ENCODE measurements at regions not wholly inside any gene's neighbourhood (a gene's known extent, or its start where the extent isn't known, plus 50 kb on each side); places are given as distances from the start of the nearest gene placed in this dataset.

DNA sequence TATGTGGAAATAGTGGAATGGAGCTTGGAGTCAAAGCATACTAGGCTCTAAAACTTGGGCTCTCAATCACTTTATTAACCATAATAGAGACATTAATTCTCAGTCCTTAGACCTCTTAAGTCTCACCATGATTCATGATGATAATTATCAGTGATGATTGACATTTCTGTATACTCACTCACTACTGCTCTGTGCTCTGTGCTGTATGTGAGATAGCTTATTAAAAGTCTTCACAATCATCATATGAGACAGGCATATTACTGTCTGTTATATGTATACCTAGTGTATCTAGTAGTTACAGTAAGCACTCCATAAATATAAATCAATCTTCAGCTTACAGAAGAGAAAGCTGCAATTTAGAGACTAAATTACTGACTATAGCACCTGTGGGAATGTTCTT lies 236.0 kb upstream of the JAG1 start:
- ATAC-seq = no peak
- Histone ChIP-seq H3K27me3 (no peaks in the 10 kb centered on the region), H3K4me1 (peaks cover 0 to 6% (median 0%) of the 10 kb centered on the region in 3 donors), H3K4me3 (no peak overlapping the region), H3K9me3 (no peaks in the 10 kb centered on the region), H3K27ac (no peak overlapping the region), H3K36me3 (no peaks in the 10 kb centered on the region)
- TF ChIP-seq POLR2AphosphoS5 (IDR thresholded peaks at IDR 0.05) (no peak), EP300 (IDR thresholded peaks at IDR 0.05) (no peak), POLR2A (IDR thresholded peaks at IDR 0.05) (no peak)
- TF ChIP-seq, protein P1, sequence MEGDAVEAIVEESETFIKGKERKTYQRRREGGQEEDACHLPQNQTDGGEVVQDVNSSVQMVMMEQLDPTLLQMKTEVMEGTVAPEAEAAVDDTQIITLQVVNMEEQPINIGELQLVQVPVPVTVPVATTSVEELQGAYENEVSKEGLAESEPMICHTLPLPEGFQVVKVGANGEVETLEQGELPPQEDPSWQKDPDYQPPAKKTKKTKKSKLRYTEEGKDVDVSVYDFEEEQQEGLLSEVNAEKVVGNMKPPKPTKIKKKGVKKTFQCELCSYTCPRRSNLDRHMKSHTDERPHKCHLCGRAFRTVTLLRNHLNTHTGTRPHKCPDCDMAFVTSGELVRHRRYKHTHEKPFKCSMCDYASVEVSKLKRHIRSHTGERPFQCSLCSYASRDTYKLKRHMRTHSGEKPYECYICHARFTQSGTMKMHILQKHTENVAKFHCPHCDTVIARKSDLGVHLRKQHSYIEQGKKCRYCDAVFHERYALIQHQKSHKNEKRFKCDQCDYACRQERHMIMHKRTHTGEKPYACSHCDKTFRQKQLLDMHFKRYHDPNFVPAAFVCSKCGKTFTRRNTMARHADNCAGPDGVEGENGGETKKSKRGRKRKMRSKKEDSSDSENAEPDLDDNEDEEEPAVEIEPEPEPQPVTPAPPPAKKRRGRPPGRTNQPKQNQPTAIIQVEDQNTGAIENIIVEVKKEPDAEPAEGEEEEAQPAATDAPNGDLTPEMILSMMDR (IDR thresholded peaks at IDR 0.05) = no peak

DNA sequence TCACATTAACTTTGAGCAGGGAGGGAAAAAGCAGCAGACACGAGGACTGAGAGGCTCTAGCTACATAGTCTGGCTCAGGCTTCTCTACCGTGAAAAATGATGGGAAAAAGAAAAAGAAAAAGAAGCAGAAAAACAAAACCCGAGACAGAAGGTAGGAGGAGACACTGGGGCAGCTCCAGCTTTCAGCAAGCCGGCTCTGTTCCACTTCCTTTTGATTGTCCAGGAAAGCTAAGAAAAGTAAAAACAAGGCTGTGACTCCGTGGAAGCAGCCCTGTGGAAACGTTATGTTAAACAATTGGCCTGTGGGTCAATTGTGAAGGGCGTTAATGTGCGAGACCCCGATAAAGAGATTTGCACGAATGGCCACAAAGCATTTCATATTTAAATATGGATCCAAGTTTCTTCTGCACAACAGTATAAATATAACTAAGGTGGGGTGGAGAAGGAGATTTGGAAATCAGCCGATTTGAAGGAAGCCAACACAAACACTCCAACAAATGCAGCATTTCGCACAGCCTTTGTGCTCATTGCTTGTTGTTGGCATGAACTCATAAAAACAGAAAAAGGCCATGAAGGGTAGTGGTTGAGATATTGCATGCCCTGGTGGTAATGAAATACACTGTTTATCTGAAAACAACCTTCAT lies 236.9 kb upstream of the JAG1 start:
- H3K27ac ChIP-seq = peak overlapping the region in 3 of 4 donors; percentile 17 to 41 (median 17)
- H3K9me3 ChIP-seq = no peaks in the 10 kb centered on the region
- no peak overlapping the region for H3K4me3 ChIP-seq

DNA sequence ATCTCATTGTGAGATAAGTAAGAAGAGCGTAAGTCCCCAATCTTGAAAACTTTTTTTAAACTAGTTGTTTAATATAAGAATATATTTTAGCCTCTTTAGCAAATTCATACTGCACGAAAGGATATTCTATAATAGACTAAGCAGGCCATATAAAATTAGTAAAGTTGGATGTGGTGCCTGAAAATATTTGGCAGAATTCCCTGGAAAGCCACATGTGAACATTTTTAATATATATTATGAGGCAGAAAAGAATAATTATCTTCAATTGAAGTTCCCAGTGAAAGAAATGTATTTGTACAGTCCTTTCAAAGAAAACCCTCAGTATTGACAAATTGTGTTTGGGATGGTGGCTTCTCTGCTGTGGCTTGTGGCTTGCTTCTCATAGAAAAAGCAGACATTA lies 237.5 kb upstream of the JAG1 start:
- peak overlapping the region in 1 of 4 donors; percentile 17 for H3K27ac ChIP-seq

More for the DNA sequence above, 236.9 kb upstream of the JAG1 start:
- Histone ChIP-seq H3K4me1 (peaks cover 0 to 6% (median 0%) of the 10 kb centered on the region in 3 donors), H3K27me3 (no peaks in the 10 kb centered on the region), H3K36me3 (no peaks in the 10 kb centered on the region)
- WGBS, 2 donors (ENCODE audit: low coverage in 1 of 2) = 28 to 64% methylated on average over 8 to 12 of the region's 12 CpGs
- ATAC-seq = no peak
- TF ChIP-seq, protein P1 (IDR thresholded peaks at IDR 0.05) = peak in 1 of 4 experiments; percentile 8
- TF ChIP-seq POLR2A (IDR thresholded peaks at IDR 0.05) = no peak

DNA sequence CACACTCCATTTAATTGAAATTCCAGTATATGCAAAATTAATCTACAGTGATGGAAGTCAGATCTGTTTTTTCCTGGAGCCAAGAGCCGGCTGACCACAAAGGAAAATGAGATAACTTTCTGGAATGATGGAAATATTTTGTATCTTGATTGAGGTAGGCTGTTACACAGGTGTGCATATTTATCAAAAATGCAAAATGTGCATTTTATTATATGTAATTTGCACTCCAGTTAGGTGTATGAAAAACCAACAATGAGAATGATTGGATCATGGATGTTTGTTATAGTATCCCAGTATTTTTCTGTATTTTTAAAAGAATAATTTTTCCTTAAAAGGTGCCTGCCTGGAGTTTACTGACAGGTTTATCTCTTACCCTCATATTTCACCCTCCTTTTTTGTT lies 242.0 kb upstream of the JAG1 start:
- H3K4me3 ChIP-seq = no peak overlapping the region
- TF ChIP-seq POLR2AphosphoS5 (IDR thresholded peaks at IDR 0.05) (no peak), EP300 (IDR thresholded peaks at IDR 0.05) (no peak), POLR2A (IDR thresholded peaks at IDR 0.05) (no peak)
- TF ChIP-seq, protein P1 (IDR thresholded peaks at IDR 0.05) = no peak
- H3K27ac ChIP-seq = no peak overlapping the region
- no peaks in the 10 kb centered on the region for H3K9me3 ChIP-seq
- WGBS, 2 donors (ENCODE audit: low coverage in 1 of 2) = 42 to 48% methylated on average over 1 of the region's 1 CpG
- H3K36me3 ChIP-seq = no peaks in the 10 kb centered on the region
- H3K4me1 ChIP-seq = no peaks in the 10 kb centered on the region
- no peaks in the 10 kb centered on the region for H3K27me3 ChIP-seq
- no peak for ATAC-seq

More for the DNA sequence above, 237.5 kb upstream of the JAG1 start:
- WGBS, 2 donors (ENCODE audit: low coverage in 1 of 2) = 68% methylated on average over 2 of the region's 2 CpGs
- Histone ChIP-seq H3K36me3 (no peaks in the 10 kb centered on the region), H3K4me1 (peaks cover 0 to 6% (median 0%) of the 10 kb centered on the region in 3 donors), H3K4me3 (no peak overlapping the region), H3K27me3 (no peaks in the 10 kb centered on the region), H3K9me3 (no peaks in the 10 kb centered on the region)
- TF ChIP-seq EP300 (IDR thresholded peaks at IDR 0.05) (no peak), POLR2A (IDR thresholded peaks at IDR 0.05) (no peak), POLR2AphosphoS5 (IDR thresholded peaks at IDR 0.05) (no peak)
- TF ChIP-seq, protein P1 (IDR thresholded peaks at IDR 0.05) = no peak
- no peak for ATAC-seq

DNA sequence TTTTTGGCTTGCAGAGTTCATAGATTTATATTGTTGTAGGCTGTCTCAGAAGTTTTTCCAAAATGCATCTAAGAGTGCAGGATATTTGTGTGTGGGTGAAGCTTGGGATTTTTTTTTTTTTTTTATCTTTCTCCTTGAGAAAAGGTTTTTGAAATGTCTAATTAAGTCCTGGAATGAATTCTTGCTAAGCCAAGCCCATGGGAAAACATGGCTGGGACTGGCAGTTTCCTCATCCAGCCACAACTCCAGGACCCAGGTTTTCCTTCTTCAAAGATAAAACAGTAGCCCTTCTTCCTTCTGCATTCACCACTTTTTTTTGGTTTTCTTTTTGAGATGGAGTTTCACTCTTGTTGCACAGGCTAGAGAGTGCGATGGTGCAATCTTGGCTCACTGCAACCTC lies 242.5 kb upstream of the JAG1 start:
- Histone ChIP-seq H3K36me3 (no peaks in the 10 kb centered on the region), H3K4me3 (no peak overlapping the region), H3K27me3 (no peaks in the 10 kb centered on the region), H3K9me3 (no peaks in the 10 kb centered on the region), H3K27ac (no peak overlapping the region), H3K4me1 (no peaks in the 10 kb centered on the region)
- no peak for ATAC-seq
- WGBS, 2 donors (ENCODE audit: low coverage in 1 of 2) = 89 to 100% methylated on average over 1 of the region's 1 CpG
- TF ChIP-seq POLR2AphosphoS5 (IDR thresholded peaks at IDR 0.05) (no peak), EP300 (IDR thresholded peaks at IDR 0.05) (no peak), POLR2A (IDR thresholded peaks at IDR 0.05) (no peak)
- TF ChIP-seq, protein P1 (IDR thresholded peaks at IDR 0.05) = no peak
